Hematopoietic multipotent progenitor cell treated with erythropoietin and hydrocortisone succinate and interleukin-3 and kit ligand, for 8 days (in vitro differentiated cells): ENCODE measurements at regions not wholly inside any gene's neighbourhood (a gene's known extent, or its start where the extent isn't known, plus 50 kb on each side); places are given as distances from the start of the nearest gene placed in this dataset.
"Not testable (repeated sequence)": the region's sequence is repeated elsewhere in the genome, so short reads cannot be mapped to it uniquely, and the experiment has no call there.

Experiments
- DNase-seq: peaks from one replicate; pipeline ENCODE4 v3.0.0-alpha.2; 2015

- no peak for DNase-seq
These were observed 1565.0 kb upstream of the WWC1 start for GRCh38 chr5:166726406-166726805.

DNA sequence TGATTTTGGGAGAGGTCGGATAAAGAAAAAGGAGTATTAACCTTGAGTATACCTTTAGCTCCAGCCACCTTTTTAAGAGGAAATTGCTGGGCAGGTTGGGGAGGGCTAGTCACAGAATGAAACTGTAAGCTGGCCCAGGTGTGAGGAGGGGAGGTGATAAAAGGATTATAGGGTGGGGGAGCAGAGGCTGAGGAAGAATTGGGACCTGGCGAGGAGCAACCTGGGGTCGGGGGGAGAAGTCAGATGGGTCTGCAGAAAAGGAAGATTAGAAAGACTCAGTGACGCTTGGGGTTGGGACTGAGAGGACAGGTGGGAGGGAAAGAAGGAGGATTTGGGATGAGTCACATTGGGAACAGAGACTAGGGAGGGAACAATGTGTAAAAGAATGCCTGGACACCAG lies 1548.5 kb upstream of the WWC1 start:
- DNase-seq, result not testable (repeated sequence)

GRCh38 chr5:166746506-166746905 lies 1544.9 kb upstream of the WWC1 start:
- DNase-seq, result no peak

DNA sequence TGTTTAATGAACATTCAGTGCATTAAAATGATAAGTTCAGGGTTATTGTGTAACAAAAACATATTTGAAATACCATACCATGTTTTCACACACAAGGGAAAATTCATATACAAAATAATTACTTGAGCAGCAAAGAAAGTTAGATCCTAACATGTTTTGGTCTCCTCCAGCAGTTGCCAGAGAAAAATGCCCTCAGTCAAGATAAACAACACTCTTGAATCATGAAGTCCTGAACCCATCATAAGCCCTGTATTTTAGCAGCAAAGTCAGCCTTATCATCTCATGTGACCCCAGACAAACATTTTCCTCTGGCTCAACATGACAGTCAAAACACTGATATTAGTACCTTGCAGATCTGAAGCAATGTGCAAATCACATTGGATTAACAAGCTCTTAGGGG lies 1541.1 kb upstream of the WWC1 start:
- no peak for DNase-seq

DNA sequence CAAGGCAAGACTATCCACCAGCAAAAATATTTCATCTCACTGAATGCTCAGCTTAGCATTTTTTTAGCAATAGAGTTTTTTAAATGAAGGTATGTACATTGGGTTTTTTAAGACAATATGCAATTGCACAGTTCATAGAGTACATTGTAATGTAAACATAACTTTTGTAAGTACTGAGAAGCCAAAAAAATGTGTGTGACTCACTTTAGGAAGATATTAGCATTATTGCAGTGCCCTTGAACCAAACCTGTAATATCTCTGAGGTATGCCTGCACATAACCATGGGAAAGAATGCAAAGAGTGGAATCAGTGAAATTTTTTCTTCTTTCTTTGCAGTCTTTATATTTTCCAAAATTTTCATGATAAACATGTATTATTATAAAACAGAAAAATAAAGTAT lies 1533.3 kb upstream of the WWC1 start:
- DNase-seq, result no peak

- no peak for DNase-seq
These were observed 1523.6 kb upstream of the WWC1 start for GRCh38 chr5:166767858-166768257.

GRCh38 chr5:166768536-166768935 lies 1522.9 kb upstream of the WWC1 start:
- no peak for DNase-seq

DNA sequence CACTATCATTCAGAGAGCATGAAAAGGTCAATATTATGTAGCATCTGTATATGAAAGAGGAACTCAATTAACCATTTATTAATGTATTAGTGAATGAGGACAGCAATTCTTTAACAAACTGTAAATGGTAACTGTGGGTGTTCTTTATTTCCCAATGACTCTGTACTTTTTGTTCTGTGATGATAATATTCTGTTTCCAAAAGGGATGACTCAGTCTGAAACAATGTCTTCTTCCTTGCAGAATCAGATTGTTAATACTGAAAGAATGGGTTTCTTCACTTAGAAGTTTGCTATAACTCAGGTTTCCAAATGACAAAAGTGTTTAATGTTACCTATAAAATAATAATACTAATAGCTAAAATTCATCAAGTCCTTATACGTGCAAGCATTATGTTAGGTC lies 1518.7 kb upstream of the WWC1 start:
- no peak for DNase-seq

- no peak for DNase-seq
These were observed 1509.7 kb upstream of the WWC1 start for GRCh38 chr5:166781737-166782136.

DNA sequence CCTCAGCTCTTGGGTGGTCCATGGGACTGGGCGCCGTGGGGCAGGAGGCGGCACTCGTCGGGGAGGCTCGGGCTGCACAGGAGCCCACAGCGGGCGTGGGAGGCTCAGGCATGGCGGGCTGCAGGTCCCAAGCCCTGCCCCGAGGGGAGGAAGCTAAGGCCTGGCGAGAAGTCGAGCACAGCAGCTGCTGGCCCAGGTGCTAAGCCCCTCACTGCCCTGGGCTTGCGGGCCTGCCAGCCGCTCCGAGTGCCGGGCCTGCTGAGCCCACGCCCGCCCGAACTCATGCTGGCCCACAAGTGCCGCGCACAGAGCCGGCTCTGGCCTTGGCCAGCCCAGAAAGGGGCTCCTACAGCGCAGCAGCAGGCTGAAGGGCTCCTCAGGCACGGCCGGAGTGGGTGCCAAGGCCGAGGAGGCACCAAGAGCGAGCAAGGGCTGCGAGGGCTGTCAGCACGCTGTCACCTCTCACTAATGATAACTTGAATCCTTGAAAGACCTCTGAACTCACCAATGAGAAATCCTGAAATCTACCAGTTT lies 1506.8 kb upstream of the WWC1 start:
- no peak for DNase-seq

DNA sequence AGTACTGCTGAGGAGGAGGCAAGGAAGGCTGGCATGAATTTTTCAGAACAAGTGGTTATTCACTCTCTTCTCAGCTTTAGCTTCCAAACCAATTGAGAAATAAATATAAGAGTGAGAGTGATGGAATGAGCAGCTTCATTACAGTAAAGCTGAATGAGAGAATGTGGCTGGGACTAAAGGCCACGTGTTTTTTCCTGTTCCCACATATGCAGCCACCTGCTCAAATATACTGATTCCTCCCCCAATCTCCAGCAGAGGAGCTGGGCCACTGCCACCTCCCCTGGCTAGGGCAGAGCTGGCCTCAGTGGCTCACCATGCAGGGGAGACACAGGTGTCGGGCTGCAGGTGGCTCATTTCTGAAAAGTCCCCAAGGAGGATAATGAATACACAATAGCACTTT lies 1505.3 kb upstream of the WWC1 start:
- no peak for DNase-seq

GRCh38 chr5:166786889-166787288 lies 1504.6 kb upstream of the WWC1 start:
- DNase-seq, result no peak

DNA sequence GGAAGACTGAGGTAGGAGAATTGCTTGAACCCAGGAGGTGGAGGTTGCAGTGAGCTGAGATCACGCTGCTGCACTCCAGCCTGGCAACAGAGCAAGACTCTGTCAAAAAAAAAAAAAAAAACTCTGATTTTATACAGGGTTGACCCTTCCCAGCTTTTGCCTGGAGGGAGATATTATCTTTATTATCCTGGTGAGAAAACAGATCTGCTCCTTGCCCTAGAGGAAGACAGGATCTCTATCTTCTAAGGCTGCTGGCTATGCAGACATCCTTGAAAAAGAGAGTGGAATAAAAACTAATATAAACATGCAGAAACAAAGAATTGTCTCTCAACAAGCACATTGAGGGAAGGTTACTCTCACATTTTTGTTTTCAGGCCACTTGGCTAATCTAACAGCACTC lies 1503.4 kb upstream of the WWC1 start:
- no peak for DNase-seq

DNA sequence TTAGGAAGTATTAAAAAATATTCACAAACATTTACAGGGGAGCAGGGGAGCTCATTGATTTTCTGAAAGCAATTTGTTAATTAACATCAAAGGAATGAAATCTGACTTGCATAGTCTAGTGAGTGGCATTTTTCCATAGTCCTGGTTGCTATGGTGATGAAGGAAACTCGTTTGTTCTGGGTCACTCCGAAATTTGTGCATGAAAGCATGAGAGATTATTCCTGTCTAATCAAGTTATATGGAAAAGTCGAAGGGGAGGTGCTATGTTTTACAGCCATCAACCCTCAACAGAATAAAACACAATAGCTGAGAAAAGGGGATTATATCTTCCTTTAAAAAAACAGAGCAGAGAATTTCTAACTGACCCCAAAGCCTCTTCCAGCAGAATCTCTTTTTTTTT lies 1495.7 kb upstream of the WWC1 start:
- no peak for DNase-seq

DNA sequence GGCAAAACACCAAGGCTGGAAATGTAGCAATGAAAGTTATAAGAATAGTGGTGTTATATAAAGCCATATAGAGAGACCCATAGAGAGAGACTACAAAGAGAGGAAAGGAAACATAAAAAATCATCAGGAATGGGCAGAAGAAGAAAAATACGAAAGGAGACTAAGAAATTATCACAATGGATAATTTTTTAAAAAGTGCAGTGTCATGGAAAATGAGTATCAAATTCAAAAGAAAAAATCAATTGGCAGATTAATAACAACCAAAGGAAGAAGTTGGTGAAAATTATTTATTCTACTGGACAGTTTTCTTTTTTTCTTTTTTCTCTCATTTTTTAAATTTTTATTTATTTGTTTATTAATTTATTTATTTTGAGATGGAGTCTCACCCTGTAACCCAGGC lies 1488.4 kb upstream of the WWC1 start:
- DNase-seq, result no peak

DNA sequence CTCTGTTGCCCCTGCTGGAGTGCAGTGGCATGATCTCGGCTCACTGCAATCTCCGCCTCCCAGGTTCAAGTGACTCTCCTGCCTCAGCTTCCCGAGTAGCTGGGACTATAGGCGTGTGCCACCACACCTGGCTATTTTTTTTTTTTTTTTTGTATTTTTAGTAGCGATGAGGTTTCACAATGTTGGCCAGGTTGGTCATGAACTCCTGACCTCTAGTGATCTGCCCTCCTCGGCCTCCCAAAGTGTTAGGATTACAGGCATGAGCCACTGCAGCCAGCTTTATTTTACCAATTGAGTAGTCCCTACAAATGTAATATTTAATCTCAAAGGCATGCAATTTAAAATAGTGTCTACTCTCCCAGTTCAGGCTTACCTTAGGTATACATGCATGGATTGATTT lies 1487.2 kb upstream of the WWC1 start:
- not testable (repeated sequence) for DNase-seq

DNA sequence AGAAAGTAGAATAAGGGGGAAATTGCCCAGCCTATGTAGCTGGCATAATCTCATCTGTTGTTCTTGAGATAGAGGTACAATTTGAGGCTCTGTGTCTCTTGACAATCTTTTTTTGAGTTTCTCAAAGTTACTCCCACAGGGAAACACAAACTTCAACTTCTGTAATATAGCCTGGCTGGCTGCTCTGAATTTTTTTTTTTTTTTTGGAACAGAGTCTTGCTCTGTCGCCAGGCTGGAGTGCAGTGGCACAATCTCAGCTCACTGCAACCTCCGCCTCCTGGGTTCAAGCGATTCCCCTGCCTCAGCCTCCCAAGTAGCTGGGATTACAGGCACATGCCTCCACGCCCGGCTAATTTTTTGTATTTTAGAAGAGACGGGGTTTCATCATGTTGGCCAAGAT lies 1486.8 kb upstream of the WWC1 start:
- not testable (repeated sequence) for DNase-seq

DNA sequence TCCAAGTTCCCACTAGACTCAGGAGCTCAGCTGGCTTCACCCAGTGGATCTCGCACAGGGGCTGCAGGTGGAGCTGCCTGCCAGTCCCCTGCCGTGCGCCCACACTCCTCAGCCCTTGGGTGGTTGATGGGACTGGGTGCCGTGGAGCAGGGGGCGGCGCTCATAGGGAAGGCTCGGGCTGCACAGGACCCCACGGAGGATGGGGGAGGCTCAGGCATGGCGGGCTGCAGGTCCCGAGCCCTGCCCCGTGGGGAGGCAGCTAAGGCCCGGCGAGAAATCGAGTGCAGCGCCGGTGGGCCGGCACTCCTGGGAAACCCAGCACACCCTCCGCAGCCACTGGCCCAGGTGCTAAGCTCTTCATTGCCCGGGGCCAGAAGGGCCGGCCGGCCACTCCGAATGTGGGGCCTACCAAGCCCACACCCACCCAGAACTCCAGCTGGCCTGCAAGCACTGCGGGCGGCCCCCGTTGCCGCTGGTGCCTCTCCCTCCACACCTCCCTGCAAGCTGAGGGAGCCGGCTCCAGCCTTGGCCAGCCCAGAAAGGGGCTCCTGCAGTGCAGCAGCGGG lies 1481.3 kb upstream of the WWC1 start:
- not testable (repeated sequence) for DNase-seq

DNA sequence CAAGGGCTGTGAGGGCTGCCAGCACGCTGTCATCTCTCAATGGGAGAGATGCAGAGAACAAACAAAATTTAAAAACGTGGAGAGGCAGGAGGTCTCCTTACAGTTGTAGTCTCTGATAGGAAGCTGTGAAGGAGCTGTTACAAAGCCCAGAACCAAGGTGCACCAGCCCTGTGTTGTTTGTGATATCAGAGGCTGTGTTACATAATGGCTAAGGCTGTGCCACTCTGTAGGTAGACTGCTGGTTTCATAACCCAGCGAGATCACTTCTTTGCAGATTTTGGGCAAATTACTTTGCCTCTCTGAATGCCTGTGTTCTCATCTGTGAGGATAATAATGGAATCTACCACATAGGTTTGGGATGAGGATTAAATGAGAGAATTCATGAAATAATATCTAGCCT lies 1480.7 kb upstream of the WWC1 start:
- no peak for DNase-seq

GRCh38 chr5:166823360-166823759 lies 1468.1 kb upstream of the WWC1 start:
- no peak for DNase-seq

DNA sequence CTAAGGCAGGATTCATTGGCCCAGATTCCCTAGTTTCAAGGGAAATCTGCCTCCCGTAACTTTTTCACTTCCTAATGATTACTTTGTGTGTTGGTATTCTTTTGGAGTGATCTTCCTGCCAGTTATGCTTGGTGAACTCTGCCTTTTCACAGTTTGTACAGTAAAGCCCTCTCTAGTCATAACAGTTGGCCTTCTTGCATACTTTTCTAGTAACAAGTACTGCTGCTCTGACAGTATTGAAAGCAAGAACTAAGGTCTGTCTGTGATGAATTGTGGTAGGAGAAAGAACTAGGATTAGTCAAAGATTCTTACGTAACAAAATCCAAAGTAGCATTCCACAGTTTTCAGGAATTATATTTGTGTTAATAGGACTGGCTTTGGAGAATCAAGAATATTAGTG lies 1457.2 kb upstream of the WWC1 start:
- DNase-seq, result no peak

DNA sequence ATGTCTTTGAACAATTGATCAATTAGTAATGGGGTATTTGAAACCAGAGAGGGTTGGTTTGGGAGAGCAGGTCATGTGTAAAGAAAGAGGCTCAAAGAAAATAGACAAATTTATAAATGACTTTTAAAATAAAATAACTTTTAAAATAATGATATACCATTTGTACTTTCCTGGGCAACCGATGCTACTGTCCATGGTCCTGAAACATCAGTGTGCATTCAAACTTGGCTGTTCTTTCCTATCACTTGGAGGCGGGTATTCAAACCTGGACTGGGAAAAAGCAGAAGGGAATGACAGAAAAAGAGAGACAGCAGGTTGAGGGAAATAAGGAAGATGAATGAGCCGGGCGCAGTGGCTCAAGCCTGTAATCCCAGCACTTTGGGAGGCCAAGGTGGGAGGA lies 1446.4 kb upstream of the WWC1 start:
- DNase-seq, result peak; percentile 2

GRCh38 chr5:166856791-166857190 lies 1434.7 kb upstream of the WWC1 start:
- DNase-seq, result no peak

GRCh38 chr5:166860426-166860825 lies 1431.0 kb upstream of the WWC1 start:
- peak; percentile 1 for DNase-seq

DNA sequence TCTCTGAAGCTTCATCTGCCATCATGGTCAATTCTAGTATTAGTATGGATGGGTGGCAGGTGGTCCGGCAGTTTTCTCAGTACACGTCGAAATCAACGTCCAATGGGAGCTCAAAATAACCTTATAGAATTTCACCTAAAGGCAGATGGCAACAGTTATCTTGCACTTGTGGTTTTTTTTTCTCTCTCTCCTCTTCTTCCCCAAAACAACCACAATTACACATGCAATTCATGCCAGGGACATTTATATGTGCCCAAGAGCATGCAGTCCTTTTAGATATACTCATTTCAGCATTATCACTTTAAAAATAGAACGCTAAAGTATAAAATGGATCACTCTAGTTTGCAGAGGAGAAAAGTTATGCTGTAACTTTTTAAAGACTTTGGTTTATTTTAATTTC lies 1428.9 kb upstream of the WWC1 start:
- no peak for DNase-seq

DNA sequence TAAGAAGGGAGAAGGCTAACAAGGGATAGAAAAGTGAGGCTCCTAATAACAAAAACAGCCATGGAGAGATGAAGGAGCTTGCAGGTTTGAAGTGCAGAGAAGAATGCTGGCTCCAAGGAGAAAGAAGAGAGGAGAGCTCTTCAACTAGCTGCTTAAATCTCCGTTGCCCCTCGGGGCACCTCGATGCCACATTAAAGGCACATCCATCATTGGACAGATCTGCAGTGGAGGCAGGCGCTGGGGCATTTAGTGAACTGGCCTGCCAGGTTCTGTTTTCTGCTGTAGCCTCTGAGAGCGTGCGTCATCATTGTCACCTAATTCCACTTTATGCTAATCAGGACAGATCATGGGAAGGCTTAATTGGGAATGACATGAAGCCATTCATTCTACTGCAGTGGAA lies 1426.2 kb upstream of the WWC1 start:
- DNase-seq, result no peak
